C1 segment of cervical spinal cord (tissue), 14 donors: ENCODE measurements at regions not wholly inside any gene's neighbourhood (a gene's known extent, or its start where the extent isn't known, plus 50 kb on each side); places are given as distances from the start of the nearest gene placed in this dataset.
A peak's percentile ranks its signal among the peaks of the same experiment; 100 is the strongest.
"Not testable (repeated sequence)": the region's sequence is repeated elsewhere in the genome, so short reads cannot be mapped to it uniquely, and the experiment has no call there.

Experiments used
- DNase-seq, 14 donors: peaks; one replicate each; lab custom pipeline; 2025; lab: John Stamatoyannopoulos, UW

GRCh38 chr1:815147-815922 lies 108.4 kb upstream of the SAMD11 start:
- DNase-seq: not testable (repeated sequence)

GRCh38 chr1:817071-817599 lies 106.6 kb upstream of the SAMD11 start:
- peak in 3 of 14 donors; percentile 16 to 60 (median 32) for DNase-seq

GRCh38 chr1:817658-818617 lies 105.8 kb upstream of the SAMD11 start:
- peak in 1 of 14 donors; percentile 5 for DNase-seq

- peak in 1 of 14 donors; percentile 73 for DNase-seq
Observed at GRCh38 chr1:818618-819291, 105.0 kb upstream of the SAMD11 start.

GRCh38 chr1:820962-821361 lies 102.8 kb upstream of the SAMD11 start:
- no peak for DNase-seq

- DNase-seq: not testable (repeated sequence)
Observed at GRCh38 chr1:826808-827207, 96.9 kb upstream of the SAMD11 start.

- DNase-seq: peak; percentile 70 to 97 (median 88)
Observed at GRCh38 chr1:827211-828063, 96.3 kb upstream of the SAMD11 start.

- DNase-seq: not testable (repeated sequence)
Observed at GRCh38 chr1:829324-829723, 94.4 kb upstream of the SAMD11 start.

- DNase-seq: not testable (repeated sequence)
Observed at GRCh38 chr1:829932-830331, 93.8 kb upstream of the SAMD11 start.

GRCh38 chr1:830750-831149 lies 93.0 kb upstream of the SAMD11 start:
- not testable (repeated sequence) for DNase-seq

- no peak for DNase-seq
Observed at GRCh38 chr1:831522-831921, 92.2 kb upstream of the SAMD11 start.

- no peak for DNase-seq
Observed at GRCh38 chr1:832136-832535, 91.6 kb upstream of the SAMD11 start.

- not testable (repeated sequence) for DNase-seq
Observed at GRCh38 chr1:833226-833625, 90.5 kb upstream of the SAMD11 start.

- not testable (repeated sequence) for DNase-seq
Observed at GRCh38 chr1:835509-835908, 88.2 kb upstream of the SAMD11 start.

GRCh38 chr1:837601-838000 lies 86.1 kb upstream of the SAMD11 start:
- DNase-seq: not testable (repeated sequence)

- DNase-seq: not testable (repeated sequence)
Observed at GRCh38 chr1:838291-838690, 85.4 kb upstream of the SAMD11 start.

- DNase-seq: not testable (repeated sequence)
Observed at GRCh38 chr1:840592-840991, 83.1 kb upstream of the SAMD11 start.

GRCh38 chr1:841671-842425 lies 81.9 kb upstream of the SAMD11 start:
- DNase-seq: not testable (repeated sequence)

GRCh38 chr1:842799-843198 lies 80.9 kb upstream of the SAMD11 start:
- DNase-seq: not testable (repeated sequence)

GRCh38 chr1:843946-844345 lies 79.8 kb upstream of the SAMD11 start:
- not testable (repeated sequence) for DNase-seq
